ENCODE measurements at regions not wholly inside any gene's neighbourhood (a gene's known extent, or its start where the extent isn't known, plus 50 kb on each side); places are given as distances from the start of the nearest gene placed in this dataset.

GRCh38 chr17:71883258-71883657 lies 237.6 kb upstream of the SOX9 start:
- TF ChIP-seq CTCF (IDR thresholded peaks at IDR 0.05): no peak
- TF ChIP-seq POLR2A (IDR thresholded peaks at IDR 0.05): no peak

All from uterus (tissue), 2 donors.